D721Med (cell line): ENCODE measurements at regions not wholly inside any gene's neighbourhood (a gene's known extent, or its start where the extent isn't known, plus 50 kb on each side); places are given as distances from the start of the nearest gene placed in this dataset.
"Not testable (repeated sequence)": the region's sequence is repeated elsewhere in the genome, so short reads cannot be mapped to it uniquely, and the experiment has no call there.

ENCODE experiments used
- DNase-seq: peaks from one replicate; pipeline ENCODE4 v3.0.0; 2011; ENCODE audit warnings: low spot score; ENCODE audit not compliant: insufficient read length
- FAIRE-seq: peaks from 2 replicates; lab custom pipeline; 2011; peaks lifted over from hg19 to GRCh38; lab: Jason Lieb, UNC
- CTCF ChIP-seq: IDR thresholded peaks from 2 replicates; pipeline ENCODE4 v1.5.1; 2012; ENCODE audit warnings: mild to moderate bottlenecking, control low read depth; ENCODE audit not compliant: insufficient read depth; ENCODE audit errors: missing control alignments

- FAIRE-seq: no peak
- no peak for DNase-seq
- no peak for TF ChIP-seq CTCF
These were observed 136.7 kb upstream of the HAPLN1 start for GRCh38 chr5:83857341-83857740.

DNA sequence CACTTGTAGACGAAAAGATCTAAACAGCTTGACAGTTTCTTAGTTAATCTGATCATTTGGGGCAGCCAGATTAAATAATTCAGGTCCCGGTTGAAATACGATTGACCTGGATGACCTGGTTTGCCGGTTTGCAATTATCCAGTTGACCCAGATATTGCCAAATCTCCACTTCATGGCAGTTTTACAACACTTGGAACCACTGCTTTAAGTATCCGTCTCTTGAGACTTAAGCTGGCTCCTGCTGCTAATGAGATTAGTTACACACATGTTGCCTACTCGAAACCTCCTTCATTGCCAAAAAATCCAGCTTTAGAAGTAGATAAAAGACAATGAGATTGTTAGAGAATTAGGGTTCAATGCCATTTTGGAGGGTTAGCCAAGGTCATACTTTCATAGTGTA lies 136.2 kb upstream of the HAPLN1 start:
- DNase-seq (no peak), FAIRE-seq (peak; percentile 86)
- no peak for TF ChIP-seq CTCF

- not testable (repeated sequence) for DNase-seq, FAIRE-seq
These were observed 129.8 kb upstream of the HAPLN1 start for GRCh38 chr5:83850412-83850811.

DNA sequence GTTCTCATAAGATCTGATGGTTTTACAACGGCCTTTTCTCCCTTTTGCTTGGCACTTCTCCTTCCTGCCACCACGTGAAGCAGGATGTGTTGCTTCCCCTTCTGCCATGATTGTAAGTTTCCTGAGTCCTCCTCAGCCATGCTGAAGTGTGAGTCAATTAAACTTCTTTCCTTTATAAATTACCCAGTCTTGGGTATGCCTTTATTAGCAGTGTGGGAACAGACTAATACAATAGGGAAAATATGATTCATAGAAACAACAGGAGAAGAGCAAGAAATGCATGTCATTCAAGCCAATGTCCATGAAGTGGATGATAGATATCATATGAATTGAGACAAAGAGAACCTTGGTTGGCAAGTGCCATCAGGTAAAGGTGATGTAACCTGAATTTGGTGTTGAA lies 128.3 kb upstream of the HAPLN1 start:
- TF ChIP-seq CTCF: no peak
- no peak for DNase-seq
- no peak for FAIRE-seq

- FAIRE-seq (no peak), DNase-seq (no peak)
- no peak for TF ChIP-seq CTCF
These were observed 126.1 kb upstream of the HAPLN1 start for GRCh38 chr5:83846624-83847350.

- DNase-seq (no peak), FAIRE-seq (no peak)
- no peak for TF ChIP-seq CTCF
These were observed 123.9 kb upstream of the HAPLN1 start for GRCh38 chr5:83844449-83845068.

DNA sequence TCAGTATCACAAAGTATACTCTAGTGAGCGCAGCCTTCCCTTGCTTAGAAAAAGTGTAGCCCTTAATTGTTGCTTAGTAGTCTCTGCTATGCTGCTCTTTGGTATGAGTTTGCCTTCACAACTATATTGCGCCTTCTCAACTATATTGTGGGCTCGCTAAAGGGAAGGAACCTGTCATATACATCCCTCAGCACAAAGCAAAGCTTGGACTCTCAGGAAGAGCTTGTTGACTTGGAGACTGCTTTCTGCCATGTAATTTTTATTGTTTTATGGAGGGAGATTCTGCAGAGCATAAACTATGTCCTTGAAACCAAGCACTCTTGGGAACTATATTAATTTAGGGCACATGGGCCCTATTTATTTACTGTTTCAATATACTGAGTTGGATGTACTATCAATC lies 119.1 kb upstream of the HAPLN1 start:
- FAIRE-seq: no peak
- no peak for TF ChIP-seq CTCF
- no peak for DNase-seq

GRCh38 chr5:83839256-83839655 lies 118.6 kb upstream of the HAPLN1 start:
- DNase-seq (no peak), FAIRE-seq (no peak)
- no peak for TF ChIP-seq CTCF
